ENCODE measurements at regions not wholly inside any gene's neighbourhood (a gene's known extent, or its start where the extent isn't known, plus 50 kb on each side); places are given as distances from the start of the nearest gene placed in this dataset.

DNA sequence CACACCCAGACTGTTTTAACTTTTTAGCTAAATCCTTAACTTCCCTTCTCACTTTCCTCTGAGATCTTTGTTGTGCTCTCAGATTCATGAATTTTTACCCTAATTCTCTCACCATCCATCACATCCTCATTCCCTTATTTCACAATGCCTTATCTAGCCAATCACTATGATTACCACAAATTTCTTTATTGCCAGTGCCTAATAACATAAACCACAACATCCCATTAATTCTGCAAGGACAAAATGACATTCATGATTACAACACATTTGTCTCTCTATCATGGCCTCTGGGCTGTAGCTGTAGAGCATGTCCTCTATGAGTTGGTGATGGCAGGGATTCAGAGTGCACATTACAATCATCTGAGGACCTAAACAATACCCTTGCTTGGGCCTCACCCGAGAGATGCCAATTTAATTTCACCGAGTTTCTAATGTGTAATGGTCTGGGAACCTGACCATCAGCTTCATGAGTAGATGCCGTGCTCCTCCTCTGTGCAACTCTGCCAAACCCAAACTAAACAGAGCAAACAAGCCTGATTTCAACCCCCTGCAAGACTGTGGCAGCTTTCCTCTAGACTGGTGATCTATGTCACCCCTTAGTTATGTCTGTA, 99.3 kb downstream of the SPTSSA start:
- FAIRE-seq (peak; percentile 61), DNase-seq (ENCODE audit: low read depth, low spot score) (no peak)
- Histone ChIP-seq H3K36me3 (ENCODE audit: control insufficient read depth in 2 of 2, extremely low read depth in 1 of 2, insufficient read depth in 2 of 2, low read length in 2 of 2) (no peaks in the 10 kb centered on the region), H3K9me1 (ENCODE audit: control insufficient read depth, extremely low read depth, insufficient read depth, low read length) (no peaks in the 10 kb centered on the region), H4K20me1 (ENCODE audit: control insufficient read depth, extremely low read depth, insufficient read depth, low read length) (no peaks in the 10 kb centered on the region), H3K9me3 (ENCODE audit: control insufficient read depth, low read depth, low read length) (no peaks in the 10 kb centered on the region), H3K79me2 (ENCODE audit: control insufficient read depth, insufficient read depth, low read length) (no peaks in the 10 kb centered on the region), H3K4me2 (ENCODE audit: control insufficient read depth, extremely low read depth, insufficient read depth, low read depth, low read length) (no peak overlapping the region), H3K27ac (ENCODE audit: control insufficient read depth, insufficient read depth, low read length) (no peak overlapping the region), H3K4me1 (ENCODE audit: control insufficient read depth, extremely low read depth, insufficient read depth, low read length) (peaks cover 40% of the 10 kb centered on the region), H3K4me3 (ENCODE audit: control insufficient read depth in 2 of 3, extremely low read depth in 1 of 3, insufficient read depth in 2 of 3, low read depth in 1 of 3, low read length in 3 of 3) (no peak overlapping the region), H2AFZ (ENCODE audit: control insufficient read depth, low read length) (no peak overlapping the region), H3K27me3 (ENCODE audit: control insufficient read depth, extremely low read depth, insufficient read depth, low read length) (no peaks in the 10 kb centered on the region), H3K9ac (ENCODE audit: control insufficient read depth, extremely low read depth, insufficient read depth, low read length) (no peak overlapping the region)
- dilution Hi-C loops (cut with MboI; ENCODE audit: extremely low pct_ligation_motif_present, low sequenced_read_pairs): no loop called here
- no peak for TF ChIP-seq EZH2 (IDR thresholded peaks at IDR 0.05; ENCODE audit: low read length)
- no peak for TF ChIP-seq CTCF (optimal IDR thresholded peaks at IDR 0.05 in 1 of 3, IDR thresholded peaks at IDR 0.05 in 1 of 3, conservative IDR thresholded peaks at IDR 0.05 in 1 of 3; ENCODE audit: extremely low read depth in 1 of 3, insufficient read depth in 2 of 3, low read length in 3 of 3)

- Histone ChIP-seq H3K4me2 (ENCODE audit: control insufficient read depth, extremely low read depth, insufficient read depth, low read depth, low read length) (no peak overlapping the region), H4K20me1 (ENCODE audit: control insufficient read depth, extremely low read depth, insufficient read depth, low read length) (no peaks in the 10 kb centered on the region), H3K9ac (ENCODE audit: control insufficient read depth, extremely low read depth, insufficient read depth, low read length) (no peak overlapping the region), H3K36me3 (ENCODE audit: control insufficient read depth in 2 of 2, extremely low read depth in 1 of 2, insufficient read depth in 2 of 2, low read length in 2 of 2) (no peaks in the 10 kb centered on the region), H3K27ac (ENCODE audit: control insufficient read depth, insufficient read depth, low read length) (no peak overlapping the region), H3K27me3 (ENCODE audit: control insufficient read depth, extremely low read depth, insufficient read depth, low read length) (no peaks in the 10 kb centered on the region), H2AFZ (ENCODE audit: control insufficient read depth, low read length) (peak overlapping the region; percentile 36), H3K9me3 (ENCODE audit: control insufficient read depth, low read depth, low read length) (no peaks in the 10 kb centered on the region), H3K9me1 (ENCODE audit: control insufficient read depth, extremely low read depth, insufficient read depth, low read length) (no peaks in the 10 kb centered on the region), H3K4me3 (ENCODE audit: control insufficient read depth in 2 of 3, extremely low read depth in 1 of 3, insufficient read depth in 2 of 3, low read depth in 1 of 3, low read length in 3 of 3) (no peak overlapping the region), H3K4me1 (ENCODE audit: control insufficient read depth, extremely low read depth, insufficient read depth, low read length) (peaks cover 41% of the 10 kb centered on the region), H3K79me2 (ENCODE audit: control insufficient read depth, insufficient read depth, low read length) (no peaks in the 10 kb centered on the region)
- no peak for FAIRE-seq
- DNase-seq (ENCODE audit: low read depth, low spot score): no peak
- dilution Hi-C loops (cut with MboI; ENCODE audit: extremely low pct_ligation_motif_present, low sequenced_read_pairs): no loop called here
- TF ChIP-seq CTCF (optimal IDR thresholded peaks at IDR 0.05 in 1 of 3, IDR thresholded peaks at IDR 0.05 in 1 of 3, conservative IDR thresholded peaks at IDR 0.05 in 1 of 3; ENCODE audit: extremely low read depth in 1 of 3, insufficient read depth in 2 of 3, low read length in 3 of 3) (no peak), EZH2 (IDR thresholded peaks at IDR 0.05; ENCODE audit: low read length) (no peak)
Observed at GRCh38 chr14:34361504-34362011, 100.5 kb downstream of the SPTSSA start.

Measured in keratinocyte (primary cell).